DMS 273 treated with DMSO at 0.1 percent for 48 hours (cell line): ENCODE measurements at regions not wholly inside any gene's neighbourhood (a gene's known extent, or its start where the extent isn't known, plus 50 kb on each side); places are given as distances from the start of the nearest gene placed in this dataset.

Experiments used
- DNase-seq: peaks from one replicate; lab custom pipeline; 2025; lab: John Stamatoyannopoulos, UW

DNA sequence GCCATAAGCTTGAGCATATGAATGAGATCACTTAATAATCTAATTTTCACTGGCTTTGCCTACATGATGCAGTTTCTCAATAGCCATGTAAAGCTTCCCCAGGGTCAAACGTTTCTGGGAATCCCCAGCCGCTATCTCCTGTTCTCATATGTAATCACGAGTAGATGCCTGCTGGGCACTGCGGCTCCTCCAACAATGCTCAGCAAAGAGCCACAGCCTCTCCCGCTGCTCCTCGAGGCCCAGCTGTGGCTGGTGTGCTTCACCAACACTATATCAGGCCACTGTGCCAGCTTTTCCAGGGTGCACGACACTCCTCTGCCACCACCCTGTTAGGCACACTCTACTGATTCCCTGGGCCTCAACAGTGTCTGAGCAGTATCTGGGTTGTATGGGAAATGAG lies 78.3 kb upstream of the RASGEF1B start:
- no peak for DNase-seq

- DNase-seq = no peak
Observed at GRCh38 chr4:81546777-81547176, 75.1 kb upstream of the RASGEF1B start.

GRCh38 chr4:81541161-81541945 lies 69.6 kb upstream of the RASGEF1B start:
- no peak for DNase-seq

GRCh38 chr4:81538716-81539427 lies 67.2 kb upstream of the RASGEF1B start:
- DNase-seq = no peak

GRCh38 chr4:81531410-81531809 lies 59.7 kb upstream of the RASGEF1B start:
- DNase-seq = no peak

GRCh38 chr4:81528979-81529378 lies 57.3 kb upstream of the RASGEF1B start:
- no peak for DNase-seq

DNA sequence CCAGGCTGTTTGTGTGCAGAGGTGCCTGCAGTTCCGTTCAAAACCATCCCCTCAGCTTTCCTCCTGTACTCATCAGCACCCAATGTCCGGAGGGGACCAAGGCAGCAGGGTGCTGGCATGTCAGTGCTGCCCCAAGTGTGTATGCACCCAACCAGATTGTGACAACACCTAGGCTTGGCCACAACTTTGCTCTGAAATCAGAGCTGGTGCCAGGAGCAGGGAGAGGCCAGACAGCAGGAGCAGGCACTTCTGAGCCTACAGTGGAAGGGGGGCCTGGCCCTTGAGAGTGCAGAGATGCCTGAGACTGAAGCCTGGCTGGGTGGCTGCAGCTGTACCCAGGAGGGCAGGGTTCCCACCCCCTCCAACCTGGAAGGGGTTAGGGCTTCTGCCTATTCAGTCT lies 56.5 kb upstream of the RASGEF1B start:
- no peak for DNase-seq

DNA sequence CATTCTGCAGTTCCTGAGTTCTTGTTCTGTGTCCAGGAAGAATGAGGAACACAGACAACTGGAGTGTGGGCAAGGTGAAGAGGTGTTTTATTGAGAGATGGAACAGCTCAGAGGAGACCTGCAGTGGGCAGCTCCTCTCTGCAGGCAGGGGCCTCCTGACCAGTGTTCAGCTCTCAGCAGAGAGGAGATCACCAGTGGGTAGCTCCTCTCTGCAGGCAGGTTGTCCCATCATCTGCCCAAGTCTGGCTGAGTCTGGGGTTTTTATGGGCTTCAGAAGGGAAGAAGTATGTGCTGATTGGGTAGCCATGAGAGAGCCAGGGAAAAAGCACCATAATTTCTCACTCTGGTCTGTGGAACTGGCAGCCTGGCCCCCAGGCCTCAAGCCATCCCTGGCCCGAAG lies 56.0 kb upstream of the RASGEF1B start:
- DNase-seq = no peak

- DNase-seq = no peak
Observed at GRCh38 chr4:81527115-81527514, 55.4 kb upstream of the RASGEF1B start.

DNA sequence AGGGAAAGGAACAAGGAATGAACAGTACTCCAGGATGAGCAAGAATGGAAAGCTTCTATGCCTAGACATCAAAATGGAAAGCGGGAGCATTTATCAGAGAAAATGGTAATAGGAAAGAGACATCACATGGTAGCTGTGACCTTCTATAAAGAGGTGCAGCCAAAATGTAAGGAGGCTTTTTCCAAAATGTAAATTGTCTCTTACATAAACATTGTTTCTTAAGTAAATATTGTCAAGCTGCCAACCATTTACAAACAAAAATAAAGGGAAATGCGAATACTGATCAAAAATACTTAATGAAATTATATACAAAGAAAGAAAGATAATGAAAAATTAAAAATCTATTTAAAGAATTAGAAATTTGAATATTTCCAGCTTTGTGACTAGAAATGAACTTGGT lies 55.0 kb upstream of the RASGEF1B start:
- DNase-seq = no peak

DNA sequence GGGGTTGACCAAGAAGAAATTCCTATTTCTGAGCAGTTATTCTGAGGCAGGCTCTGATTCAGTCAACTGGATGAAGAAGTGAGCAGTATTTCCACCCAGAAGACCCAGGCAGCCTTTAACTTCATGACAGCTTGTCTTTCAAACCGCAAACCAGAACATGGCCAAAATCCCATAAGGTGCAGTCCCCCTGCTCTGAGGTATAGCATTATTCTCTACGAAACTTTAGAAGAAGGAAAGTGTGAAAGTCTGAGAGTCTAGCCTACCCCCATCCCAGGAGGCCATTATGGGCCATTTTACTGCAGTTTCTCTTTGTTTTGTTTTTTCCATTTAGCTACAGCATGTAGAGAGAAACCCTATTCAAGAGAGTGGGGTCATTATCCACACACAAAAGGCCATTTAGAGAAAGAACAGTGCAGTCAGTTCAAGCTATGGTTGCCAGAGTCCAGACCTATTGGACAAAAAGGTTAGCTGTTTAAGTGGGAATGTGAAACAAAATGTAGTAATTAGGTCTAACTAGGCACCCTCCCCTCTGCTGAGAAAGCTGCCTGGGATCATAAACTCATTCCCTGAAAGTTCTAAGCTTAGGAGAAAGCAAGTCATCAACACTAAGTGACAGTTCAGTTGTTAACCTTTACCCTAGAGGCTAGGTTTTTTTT lies 52.1 kb upstream of the RASGEF1B start:
- DNase-seq = no peak

DNA sequence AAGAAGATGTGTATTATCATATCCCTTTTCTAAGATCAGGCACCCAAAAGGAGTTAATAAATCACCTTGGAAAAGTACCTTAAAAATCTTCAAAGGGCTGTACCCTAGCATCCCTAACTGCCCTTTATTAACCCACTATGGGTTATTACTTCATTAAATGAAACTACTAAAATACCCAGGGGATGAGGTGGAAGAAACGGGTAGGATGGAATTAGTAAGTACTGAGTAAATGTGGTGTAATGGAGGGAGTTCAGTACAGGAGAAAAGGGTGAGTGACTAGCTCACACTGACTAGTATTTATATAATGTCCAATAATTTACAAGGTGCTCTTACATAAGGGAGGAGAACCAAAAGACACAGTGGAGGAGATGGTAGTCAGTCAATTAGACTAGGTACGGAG lies 51.0 kb upstream of the RASGEF1B start:
- no peak for DNase-seq

DNA sequence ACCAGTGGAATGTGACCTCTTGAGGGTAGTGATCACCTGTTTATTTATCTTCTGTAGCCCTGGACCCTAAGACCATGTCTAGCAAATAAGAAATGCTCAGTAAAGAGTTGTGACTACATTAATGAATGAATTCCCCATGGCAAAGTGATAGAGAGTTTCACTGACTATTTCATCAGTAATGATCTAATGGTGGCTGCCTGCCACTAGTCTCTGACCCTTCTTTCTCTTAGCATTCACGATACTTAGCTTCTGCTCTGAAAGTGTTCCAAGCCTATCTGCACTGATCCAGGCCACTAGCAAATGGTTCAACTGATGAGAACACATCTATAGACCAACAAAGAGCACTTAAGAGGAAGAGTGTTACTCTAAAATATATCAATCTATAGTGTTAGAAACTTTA lies 50.0 kb upstream of the RASGEF1B start:
- no peak for DNase-seq
